HEK293T (cell line): ENCODE measurements at regions not wholly inside any gene's neighbourhood (a gene's known extent, or its start where the extent isn't known, plus 50 kb on each side); places are given as distances from the start of the nearest gene placed in this dataset.
"Not testable (repeated sequence)": the region's sequence is repeated elsewhere in the genome, so short reads cannot be mapped to it uniquely, and the experiment has no call there.

Experiments
- ARNT ChIP-seq: fragments of 450-650 bp; IDR thresholded peaks from 2 replicates; pipeline ENCODE4 v1.6.1; 2017; ENCODE audit warnings: mild to moderate bottlenecking
- BHLHE40 ChIP-seq: fragments of 450-650 bp; IDR thresholded peaks from 2 replicates; pipeline ENCODE4 v1.6.1; 2016; ENCODE audit warnings: mild to moderate bottlenecking, moderate library complexity, borderline replicate concordance
- CTBP1 ChIP-seq: fragments of 450-650 bp; IDR thresholded peaks from 2 replicates; pipeline ENCODE4 v1.6.1; 2016; ENCODE audit warnings: borderline replicate concordance
- ELF4 ChIP-seq: fragments of 450-650 bp; IDR thresholded peaks from 2 replicates; pipeline ENCODE4 v1.6.1; 2017; ENCODE audit warnings: antibody characterized with exemption
- FOXA1 ChIP-seq: fragments of 450-650 bp; IDR thresholded peaks from 2 replicates; pipeline ENCODE4 v1.6.1; 2016; ENCODE audit warnings: mild to moderate bottlenecking
- FOXM1 ChIP-seq: fragments of 450-650 bp; IDR thresholded peaks from 2 replicates; pipeline ENCODE4 v1.6.1; 2017; ENCODE audit warnings: mild to moderate bottlenecking, borderline replicate concordance
- HDGF ChIP-seq: fragments of 450-650 bp; IDR thresholded peaks from 2 replicates; pipeline ENCODE4 v1.6.1; 2017; ENCODE audit warnings: antibody characterized with exemption, borderline replicate concordance
- NFRKB ChIP-seq: fragments of 450-650 bp; IDR thresholded peaks from 2 replicates; pipeline ENCODE4 v1.6.1; 2016; ENCODE audit warnings: mild to moderate bottlenecking, moderate library complexity
- SP1 ChIP-seq: fragments of 450-650 bp; IDR thresholded peaks from 2 replicates; pipeline ENCODE4 v1.6.1; 2017
- SUZ12 ChIP-seq: fragments of 450-650 bp; IDR thresholded peaks from 2 replicates; pipeline ENCODE4 v1.6.1; 2016; ENCODE audit warnings: mild to moderate bottlenecking
- ZNF384 ChIP-seq: fragments of 450-650 bp; IDR thresholded peaks from 2 replicates; pipeline ENCODE4 v1.6.1; 2016
- TF ChIP-seq, protein P1 (sequence below): fragments of 450-650 bp; IDR thresholded peaks from 2 replicates; pipeline ENCODE4 v1.6.1; 2016

DNA sequence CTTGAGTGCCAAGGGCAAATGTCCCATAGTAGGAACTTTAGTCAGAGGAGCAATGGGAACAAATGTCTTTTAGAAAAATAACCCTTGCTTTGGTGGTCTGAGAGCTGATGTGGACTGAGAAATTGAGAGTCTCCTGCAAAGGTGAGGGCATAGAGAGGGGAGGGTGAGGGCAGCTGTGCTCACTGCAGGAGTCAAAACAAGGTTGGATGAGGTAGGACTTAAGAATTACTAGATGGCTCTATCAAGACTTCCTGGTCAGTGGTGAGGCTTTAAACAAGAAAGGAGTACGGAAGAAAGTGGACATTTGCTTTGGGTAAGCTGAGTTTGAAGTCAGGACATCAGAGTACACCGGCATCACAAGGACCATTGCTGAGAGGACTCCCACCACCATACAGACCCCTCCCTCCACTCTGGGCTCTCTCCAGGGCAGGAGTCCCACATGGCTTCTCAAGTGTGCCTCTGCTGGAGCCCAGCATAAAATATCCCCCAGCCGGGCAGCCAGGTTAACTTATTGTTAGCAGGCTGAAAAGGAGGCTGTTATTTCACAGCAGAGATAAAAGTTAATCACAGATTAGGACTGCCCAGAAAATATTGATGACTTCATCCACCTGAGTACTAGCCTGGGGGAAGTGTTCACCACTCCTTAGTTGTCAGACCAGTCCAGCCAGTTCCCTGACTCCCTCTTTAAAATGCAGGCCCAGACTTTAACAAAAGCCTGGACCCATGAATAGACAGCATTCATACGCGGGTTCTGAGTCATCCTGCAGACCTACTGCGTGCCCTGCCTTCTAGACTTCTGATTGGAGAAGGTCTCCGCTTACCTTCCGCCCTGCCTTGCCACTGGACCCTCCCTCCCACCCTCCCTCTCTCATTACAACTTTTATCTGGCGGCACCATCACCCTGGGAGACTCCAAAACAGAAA, 167.2 kb downstream of the BCL2L11 start:
- TF ChIP-seq CTBP1, SP1, FOXA1, HDGF, BHLHE40, SUZ12, NFRKB, ZNF384, FOXM1, ARNT, ELF4: not testable (repeated sequence)
- TF ChIP-seq, protein P1, sequence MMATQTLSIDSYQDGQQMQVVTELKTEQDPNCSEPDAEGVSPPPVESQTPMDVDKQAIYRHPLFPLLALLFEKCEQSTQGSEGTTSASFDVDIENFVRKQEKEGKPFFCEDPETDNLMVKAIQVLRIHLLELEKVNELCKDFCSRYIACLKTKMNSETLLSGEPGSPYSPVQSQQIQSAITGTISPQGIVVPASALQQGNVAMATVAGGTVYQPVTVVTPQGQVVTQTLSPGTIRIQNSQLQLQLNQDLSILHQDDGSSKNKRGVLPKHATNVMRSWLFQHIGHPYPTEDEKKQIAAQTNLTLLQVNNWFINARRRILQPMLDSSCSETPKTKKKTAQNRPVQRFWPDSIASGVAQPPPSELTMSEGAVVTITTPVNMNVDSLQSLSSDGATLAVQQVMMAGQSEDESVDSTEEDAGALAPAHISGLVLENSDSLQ, result not testable (repeated sequence)
